Stomach (tissue), 8 donors: ENCODE measurements at regions not wholly inside any gene's neighbourhood (a gene's known extent, or its start where the extent isn't known, plus 50 kb on each side); places are given as distances from the start of the nearest gene placed in this dataset.

Experiments
- DNase-seq, 2 donors: peaks; one replicate each; pipeline versions ENCODE4 v3.0.0 to v3.0.0-alpha.2; 2013 to 2019
- H3K27ac ChIP-seq, 5 donors: fragments of 200-600 bp in 4 of 5; sonication (generic) in 4 of 5; one replicate each; pipeline ENCODE4 v1.5.1; 2013 to 2019; ENCODE audit warnings: mild to moderate bottlenecking in 1 of 5, moderate library complexity in 1 of 5
- H3K27me3 ChIP-seq, 3 donors: fragments of 200-600 bp; sonication (generic); one replicate each; pipeline ENCODE4 v1.5.1; 2017 to 2019; ENCODE audit warnings: mixed run types in 1 of 3
- H3K36me3 ChIP-seq, 4 donors: fragments of 200-600 bp; sonication (generic); 1 replicate in 3 of 4; 2 replicates in 1 of 4; pipeline ENCODE4 v1.5.1; 2016 to 2019
- H3K4me1 ChIP-seq, 4 donors: fragments of 200-600 bp; sonication (generic); one replicate each; pipeline ENCODE4 v1.5.1; 2016 to 2019
- H3K4me3 ChIP-seq, 4 donors: fragments of 200-600 bp; sonication (generic) in 3 of 4; one replicate each; pipeline ENCODE4 v1.5.1; 2016 to 2019; ENCODE audit warnings: mild to moderate bottlenecking in 1 of 4
- H3K9me3 ChIP-seq, 4 donors: fragments of 200-600 bp; sonication (generic); one replicate each; pipeline ENCODE4 v1.5.1; 2016 to 2019
- EP300 ChIP-seq: sonication (generic); formaldehyde crosslinking; IDR thresholded peaks from one replicate; pipeline ENCODE4 v1.6.1; 2017; ENCODE audit warnings: antibody characterized with exemption
- POLR2A ChIP-seq, 4 donors: fragments of 450-650 bp; IDR thresholded peaks; one replicate each; pipeline ENCODE4 v1.6.1; 2016; ENCODE audit warnings: antibody characterized with exemption in 4 of 4, control low read depth in 2 of 4, mild to moderate bottlenecking in 1 of 4, moderate library complexity in 1 of 4
- POLR2AphosphoS5 ChIP-seq, 3 donors: sonication (generic); formaldehyde crosslinking; IDR thresholded peaks; one replicate each; pipeline ENCODE4 v1.6.1; 2016; ENCODE audit warnings: antibody characterized with exemption in 3 of 3
- WGBS, 5 donors: extraction: QIAGEN DNeasy Blood & Tissue Kit in 3 of 5; methylation state at CpG; one replicate each; pipeline versions ENCODE4 v1.1.5 to v1.1.7; 2013 to 2018; 5-methylcytosine and 5-hydroxymethylcytosine counted together
- intact Hi-C: fragments of 100-400 bp; cut with DNase I; formaldehyde crosslinking; loops from one replicate; pipeline ENCODE4 v1.15.1; 2023; ENCODE audit warnings: low total_unique reads
- TF ChIP-seq, protein P1 (sequence below), 7 experiments: fragments of 450-650 bp in 4 of 7; fragments of 200-600 bp in 3 of 7; sonication (generic) in 3 of 7; IDR thresholded peaks; one replicate each; pipeline ENCODE4 v1.5.1; 2016 to 2019; ENCODE audit warnings: antibody characterized with exemption in 7 of 7, control low read depth in 2 of 7, mild to moderate bottlenecking in 1 of 7
- donor health status: healthy with polysubstance abuse.
- donor health status: Bipolar disorder and iron deficiency.
- donor health status: healthy.

GRCh38 chr5:125408448-125409233 lies 662.2 kb upstream of the ZNF608 start:
- no peaks in the 10 kb centered on the region for H3K27me3 ChIP-seq
- peak in 1 of 2 donors; percentile 43 for DNase-seq
- H3K4me3 ChIP-seq: no peak overlapping the region
- TF ChIP-seq POLR2A (IDR thresholded peaks at IDR 0.05) (no peak), EP300 (no peak), POLR2AphosphoS5 (IDR thresholded peaks at IDR 0.05) (peak in 1 of 3 donors; percentile 21)
- TF ChIP-seq, protein P1, sequence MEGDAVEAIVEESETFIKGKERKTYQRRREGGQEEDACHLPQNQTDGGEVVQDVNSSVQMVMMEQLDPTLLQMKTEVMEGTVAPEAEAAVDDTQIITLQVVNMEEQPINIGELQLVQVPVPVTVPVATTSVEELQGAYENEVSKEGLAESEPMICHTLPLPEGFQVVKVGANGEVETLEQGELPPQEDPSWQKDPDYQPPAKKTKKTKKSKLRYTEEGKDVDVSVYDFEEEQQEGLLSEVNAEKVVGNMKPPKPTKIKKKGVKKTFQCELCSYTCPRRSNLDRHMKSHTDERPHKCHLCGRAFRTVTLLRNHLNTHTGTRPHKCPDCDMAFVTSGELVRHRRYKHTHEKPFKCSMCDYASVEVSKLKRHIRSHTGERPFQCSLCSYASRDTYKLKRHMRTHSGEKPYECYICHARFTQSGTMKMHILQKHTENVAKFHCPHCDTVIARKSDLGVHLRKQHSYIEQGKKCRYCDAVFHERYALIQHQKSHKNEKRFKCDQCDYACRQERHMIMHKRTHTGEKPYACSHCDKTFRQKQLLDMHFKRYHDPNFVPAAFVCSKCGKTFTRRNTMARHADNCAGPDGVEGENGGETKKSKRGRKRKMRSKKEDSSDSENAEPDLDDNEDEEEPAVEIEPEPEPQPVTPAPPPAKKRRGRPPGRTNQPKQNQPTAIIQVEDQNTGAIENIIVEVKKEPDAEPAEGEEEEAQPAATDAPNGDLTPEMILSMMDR (IDR thresholded peaks at IDR 0.05): no peak
- peaks cover 39 to 57% (median 51%) of the 10 kb centered on the region in 4 donors for H3K4me1 ChIP-seq
- intact Hi-C loops: no loop called here
- peak overlapping the region; percentile 50 to 88 (median 77) for H3K27ac ChIP-seq
- 54 to 74% (median 62%) methylated on average over 4 of the region's 4 CpGs for WGBS, 5 donors
- no peaks in the 10 kb centered on the region for H3K36me3 ChIP-seq
- peaks cover 0 to 10% (median 4%) of the 10 kb centered on the region in 4 donors for H3K9me3 ChIP-seq

- H3K4me1 ChIP-seq: peaks cover 39 to 62% (median 54%) of the 10 kb centered on the region in 4 donors
- peaks cover 0 to 10% (median 4%) of the 10 kb centered on the region in 4 donors for H3K9me3 ChIP-seq
- H3K27me3 ChIP-seq: no peaks in the 10 kb centered on the region
- peak in 1 of 2 donors; percentile 63 for DNase-seq
- peak overlapping the region; percentile 50 to 88 (median 77) for H3K27ac ChIP-seq
- H3K4me3 ChIP-seq: peak overlapping the region in 1 of 4 donors; percentile 10
- intact Hi-C loops: no loop called here
- TF ChIP-seq POLR2AphosphoS5 (IDR thresholded peaks at IDR 0.05) (peak in 1 of 3 donors; percentile 13), EP300 (no peak), POLR2A (IDR thresholded peaks at IDR 0.05) (no peak)
- TF ChIP-seq, protein P1 (IDR thresholded peaks at IDR 0.05): no peak
- WGBS, 5 donors: 21 to 37% (median 29%) methylated on average over 8 of the region's 8 CpGs
- H3K36me3 ChIP-seq: no peaks in the 10 kb centered on the region
Observed at GRCh38 chr5:125409234-125409860, 662.9 kb upstream of the ZNF608 start.

DNA sequence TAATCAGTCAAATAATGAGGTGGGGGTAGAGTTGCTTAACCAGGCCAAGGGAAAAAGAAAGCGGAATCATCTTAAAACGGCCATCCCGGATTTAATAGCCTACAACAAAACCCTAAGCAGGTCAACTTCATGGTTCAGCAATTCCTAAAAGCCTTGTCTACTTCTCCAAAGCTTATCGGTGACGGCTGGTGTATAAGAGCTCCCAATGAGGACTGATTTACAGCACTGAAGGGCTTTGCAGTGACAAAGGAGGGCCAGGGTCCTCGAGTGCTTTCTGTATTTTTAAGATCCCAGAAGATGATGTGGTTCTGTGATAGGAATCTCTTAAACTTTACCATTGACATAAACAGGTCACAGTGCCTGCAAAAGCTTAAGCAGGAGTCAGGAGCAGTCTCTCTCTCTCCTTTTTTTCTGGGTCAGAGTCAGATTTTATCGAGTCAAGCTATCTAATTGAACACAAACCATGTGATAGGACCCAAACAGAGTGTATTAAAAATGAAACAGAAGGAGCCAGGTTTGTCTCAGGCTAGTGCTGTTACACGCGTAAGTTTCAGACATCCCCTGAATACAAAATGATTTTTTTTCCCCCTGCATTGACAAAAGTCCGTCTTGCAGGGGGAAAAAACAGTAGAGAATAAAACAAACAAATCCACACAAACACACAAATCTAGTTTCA lies 663.6 kb upstream of the ZNF608 start:
- Histone ChIP-seq H3K27me3 (no peaks in the 10 kb centered on the region), H3K9me3 (peaks cover 0 to 10% (median 4%) of the 10 kb centered on the region in 4 donors), H3K4me1 (peaks cover 39 to 62% (median 54%) of the 10 kb centered on the region in 4 donors), H3K27ac (peak overlapping the region; percentile 75 to 88 (median 82)), H3K4me3 (peak overlapping the region in 1 of 4 donors; percentile 10), H3K36me3 (no peaks in the 10 kb centered on the region)
- no peak for TF ChIP-seq EP300
- TF ChIP-seq POLR2A (IDR thresholded peaks at IDR 0.05): no peak
- TF ChIP-seq, protein P1 (IDR thresholded peaks at IDR 0.05): no peak
- TF ChIP-seq POLR2AphosphoS5 (IDR thresholded peaks at IDR 0.05): no peak
- peak in 1 of 2 donors; percentile 22 for DNase-seq
- intact Hi-C loops: no loop called here
- WGBS, 5 donors: 16 to 34% (median 33%) methylated on average over 10 of the region's 10 CpGs

GRCh38 chr5:125410537-125411070 lies 664.2 kb upstream of the ZNF608 start:
- whole genome bisulfite sequencing, 5 donors: 16 to 26% (median 22%) methylated on average over 2 of the region's 2 CpGs

More at GRCh38 chr5:125410537-125411070, 664.2 kb upstream of the ZNF608 start:
- Histone ChIP-seq H3K9me3 (peaks cover 0 to 9% (median 3%) of the 10 kb centered on the region in 4 donors), H3K4me1 (peaks cover 39 to 62% (median 54%) of the 10 kb centered on the region in 4 donors), H3K27me3 (no peaks in the 10 kb centered on the region), H3K36me3 (no peaks in the 10 kb centered on the region), H3K4me3 (no peak overlapping the region), H3K27ac (peak overlapping the region; percentile 75 to 88 (median 82))
- intact Hi-C loops: no loop called here
- no peak for TF ChIP-seq POLR2AphosphoS5 (IDR thresholded peaks at IDR 0.05)
- peak in 1 of 2 donors; percentile 76 for DNase-seq
